ENCODE measurements at regions not wholly inside any gene's neighbourhood (a gene's known extent, or its start where the extent isn't known, plus 50 kb on each side); places are given as distances from the start of the nearest gene placed in this dataset.

GRCh38 chr4:59122626-59123025 is 2012.4 kb upstream of the IGFBP7 start:
- no peak overlapping the region for H3K4me3 ChIP-seq
- H3K4me1 ChIP-seq: no peaks in the 10 kb centered on the region
- TF ChIP-seq POLR2AphosphoS5 (IDR thresholded peaks at IDR 0.05) (no peak), EP300 (IDR thresholded peaks at IDR 0.05) (no peak), CTCF (IDR thresholded peaks at IDR 0.05) (no peak), POLR2A (IDR thresholded peaks at IDR 0.05) (no peak)
- H3K36me3 ChIP-seq: no peaks in the 10 kb centered on the region
- H3K9me3 ChIP-seq: no peaks in the 10 kb centered on the region
- WGBS, 2 donors: 41% methylated on average over 2 of the region's 2 CpGs
- intact Hi-C loops (cut with DNase I): no loop called here
- no peak overlapping the region for H3K27ac ChIP-seq
- no peak for DNase-seq
- H3K27me3 ChIP-seq: no peaks in the 10 kb centered on the region

GRCh38 chr4:59126159-59126558 is 2016.0 kb upstream of the IGFBP7 start:
- no peaks in the 10 kb centered on the region for H3K27me3 ChIP-seq
- intact Hi-C loops (cut with DNase I): no loop called here
- H3K36me3 ChIP-seq: no peaks in the 10 kb centered on the region
- no peak for TF ChIP-seq EP300 (IDR thresholded peaks at IDR 0.05)
- no peak for TF ChIP-seq POLR2A (IDR thresholded peaks at IDR 0.05)
- no peak for TF ChIP-seq CTCF (IDR thresholded peaks at IDR 0.05)
- no peak for TF ChIP-seq POLR2AphosphoS5 (IDR thresholded peaks at IDR 0.05)
- H3K9me3 ChIP-seq: no peaks in the 10 kb centered on the region
- 75 to 83% methylated on average over 4 of the region's 4 CpGs for WGBS, 2 donors
- H3K4me1 ChIP-seq: no peaks in the 10 kb centered on the region
- no peak for DNase-seq
- no peak overlapping the region for H3K27ac ChIP-seq
- no peak overlapping the region for H3K4me3 ChIP-seq

- intact Hi-C loops (cut with DNase I): no loop called here
- Histone ChIP-seq H3K4me1 (no peaks in the 10 kb centered on the region), H3K36me3 (no peaks in the 10 kb centered on the region), H3K27me3 (no peaks in the 10 kb centered on the region), H3K27ac (no peak overlapping the region), H3K4me3 (no peak overlapping the region), H3K9me3 (no peaks in the 10 kb centered on the region)
- DNase-seq: no peak
- WGBS, 2 donors: 88 to 89% methylated on average over 5 of the region's 5 CpGs
- TF ChIP-seq EP300 (IDR thresholded peaks at IDR 0.05): no peak
- no peak for TF ChIP-seq POLR2A (IDR thresholded peaks at IDR 0.05)
These were observed 2016.8 kb upstream of the IGFBP7 start for GRCh38 chr4:59127006-59127405.

- H3K27ac ChIP-seq: no peak overlapping the region
- H3K9me3 ChIP-seq: no peaks in the 10 kb centered on the region
- TF ChIP-seq POLR2AphosphoS5 (IDR thresholded peaks at IDR 0.05) (no peak), EP300 (IDR thresholded peaks at IDR 0.05) (no peak), POLR2A (IDR thresholded peaks at IDR 0.05) (no peak), CTCF (IDR thresholded peaks at IDR 0.05) (no peak)
- H3K4me1 ChIP-seq: no peaks in the 10 kb centered on the region
- no peak for DNase-seq
- H3K27me3 ChIP-seq: no peaks in the 10 kb centered on the region
- H3K36me3 ChIP-seq: no peaks in the 10 kb centered on the region
- no peak overlapping the region for H3K4me3 ChIP-seq
- WGBS, 2 donors: 89 to 90% methylated on average over 1 of the region's 1 CpG
- intact Hi-C loops (cut with DNase I): no loop called here
These were observed 2017.6 kb upstream of the IGFBP7 start for GRCh38 chr4:59127743-59128142.

- intact Hi-C loops (cut with DNase I): no loop called here
- H3K4me1 ChIP-seq: no peaks in the 10 kb centered on the region
- WGBS, 2 donors: 86 to 98% methylated on average over 1 of the region's 1 CpG
- no peaks in the 10 kb centered on the region for H3K27me3 ChIP-seq
- no peaks in the 10 kb centered on the region for H3K36me3 ChIP-seq
- TF ChIP-seq CTCF (IDR thresholded peaks at IDR 0.05) (no peak), POLR2AphosphoS5 (IDR thresholded peaks at IDR 0.05) (no peak), EP300 (IDR thresholded peaks at IDR 0.05) (no peak), POLR2A (IDR thresholded peaks at IDR 0.05) (no peak)
- no peak for DNase-seq
- H3K9me3 ChIP-seq: no peaks in the 10 kb centered on the region
- H3K27ac ChIP-seq: no peak overlapping the region
- no peak overlapping the region for H3K4me3 ChIP-seq
These were observed 2025.2 kb upstream of the IGFBP7 start for GRCh38 chr4:59135248-59135985.

All from sigmoid colon (tissue), 6 donors.